ENCODE measurements at regions not wholly inside any gene's neighbourhood (a gene's known extent, or its start where the extent isn't known, plus 50 kb on each side); places are given as distances from the start of the nearest gene placed in this dataset.

GRCh38 chr2:139045524-139045923, 265.3 kb upstream of the NXPH2 start:
- no peak for ATAC-seq
- CTCF ChIA-PET, result no interaction called here
- no peak overlapping the region for H3K27ac Mint-ChIP-seq
- peaks cover 13% of the 10 kb centered on the region for H3K9me3 Mint-ChIP-seq (ENCODE audit: insufficient read depth)
- POLR2A ChIA-PET, result no interaction called here
- no peak for DNase-seq
- H3K4me1 Mint-ChIP-seq (ENCODE audit: low read depth), result no peaks in the 10 kb centered on the region
- H3K36me3 Mint-ChIP-seq (ENCODE audit: low read depth), result no peaks in the 10 kb centered on the region
- no peaks in the 10 kb centered on the region for H3K27me3 Mint-ChIP-seq (ENCODE audit: low read depth)
- H3K4me3 Mint-ChIP-seq, result no peak overlapping the region

GRCh38 chr2:139034064-139034463, 253.9 kb upstream of the NXPH2 start:
- ATAC-seq, result no peak
- POLR2A ChIA-PET, result no interaction called here
- Mint-ChIP-seq H3K36me3 (ENCODE audit: low read depth) (no peaks in the 10 kb centered on the region), H3K27me3 (ENCODE audit: low read depth) (no peaks in the 10 kb centered on the region), H3K4me3 (no peak overlapping the region), H3K4me1 (ENCODE audit: low read depth) (no peaks in the 10 kb centered on the region), H3K9me3 (ENCODE audit: insufficient read depth) (no peaks in the 10 kb centered on the region), H3K27ac (no peak overlapping the region)
- CTCF ChIA-PET, result no interaction called here
- DNase-seq, result no peak

- Mint-ChIP-seq H3K9me3 (ENCODE audit: insufficient read depth) (no peaks in the 10 kb centered on the region), H3K4me3 (no peak overlapping the region), H3K27ac (no peak overlapping the region), H3K4me1 (ENCODE audit: low read depth) (no peaks in the 10 kb centered on the region), H3K36me3 (ENCODE audit: low read depth) (no peaks in the 10 kb centered on the region), H3K27me3 (ENCODE audit: low read depth) (no peaks in the 10 kb centered on the region)
- ATAC-seq, result no peak
- no peak for DNase-seq
- CTCF ChIA-PET, result no interaction called here
- POLR2A ChIA-PET, result no interaction called here
These were observed 253.1 kb upstream of the NXPH2 start for GRCh38 chr2:139033300-139033699.

- ChIA-PET POLR2A (no interaction called here), CTCF (no interaction called here)
- DNase-seq, result no peak
- no peaks in the 10 kb centered on the region for H3K4me1 Mint-ChIP-seq (ENCODE audit: low read depth)
- H3K27me3 Mint-ChIP-seq (ENCODE audit: low read depth), result no peaks in the 10 kb centered on the region
- no peak overlapping the region for H3K4me3 Mint-ChIP-seq
- peaks cover 6% of the 10 kb centered on the region for H3K9me3 Mint-ChIP-seq (ENCODE audit: insufficient read depth)
- no peak for ATAC-seq
- no peaks in the 10 kb centered on the region for H3K36me3 Mint-ChIP-seq (ENCODE audit: low read depth)
- no peak overlapping the region for H3K27ac Mint-ChIP-seq
These were observed 251.5 kb upstream of the NXPH2 start for GRCh38 chr2:139031722-139032121.

GRCh38 chr2:139020287-139020686, 240.1 kb upstream of the NXPH2 start:
- POLR2A ChIA-PET, result no interaction called here
- Mint-ChIP-seq H3K4me1 (ENCODE audit: low read depth) (no peaks in the 10 kb centered on the region), H3K9me3 (ENCODE audit: insufficient read depth) (peaks cover 27% of the 10 kb centered on the region), H3K4me3 (no peak overlapping the region), H3K36me3 (ENCODE audit: low read depth) (no peaks in the 10 kb centered on the region), H3K27me3 (ENCODE audit: low read depth) (no peaks in the 10 kb centered on the region), H3K27ac (no peak overlapping the region)
- DNase-seq, result no peak
- ATAC-seq, result no peak
- CTCF ChIA-PET, result no interaction called here

- Mint-ChIP-seq H3K27ac (no peak overlapping the region), H3K4me1 (ENCODE audit: low read depth) (no peaks in the 10 kb centered on the region), H3K4me3 (no peak overlapping the region), H3K9me3 (ENCODE audit: insufficient read depth) (peaks cover 31% of the 10 kb centered on the region), H3K36me3 (ENCODE audit: low read depth) (no peaks in the 10 kb centered on the region), H3K27me3 (ENCODE audit: low read depth) (no peaks in the 10 kb centered on the region)
- POLR2A ChIA-PET, result no interaction called here
- ATAC-seq (no peak), DNase-seq (no peak)
- CTCF ChIA-PET, result no interaction called here
These were observed 238.1 kb upstream of the NXPH2 start for GRCh38 chr2:139018252-139018651.

GRCh38 chr2:139007130-139007529, 226.9 kb upstream of the NXPH2 start:
- H3K9me3 Mint-ChIP-seq (ENCODE audit: insufficient read depth), result peaks cover 4% of the 10 kb centered on the region
- no peaks in the 10 kb centered on the region for H3K36me3 Mint-ChIP-seq (ENCODE audit: low read depth)
- no peak for ATAC-seq
- ChIA-PET POLR2A (no interaction called here), CTCF (no interaction called here)
- no peaks in the 10 kb centered on the region for H3K27me3 Mint-ChIP-seq (ENCODE audit: low read depth)
- H3K4me3 Mint-ChIP-seq, result no peak overlapping the region
- H3K27ac Mint-ChIP-seq, result no peak overlapping the region
- no peaks in the 10 kb centered on the region for H3K4me1 Mint-ChIP-seq (ENCODE audit: low read depth)
- DNase-seq, result no peak

- no peaks in the 10 kb centered on the region for H3K4me1 Mint-ChIP-seq (ENCODE audit: low read depth)
- no peak overlapping the region for H3K27ac Mint-ChIP-seq
- H3K9me3 Mint-ChIP-seq (ENCODE audit: insufficient read depth), result peaks cover 5% of the 10 kb centered on the region
- DNase-seq (no peak), ATAC-seq (no peak)
- POLR2A ChIA-PET, result no interaction called here
- H3K4me3 Mint-ChIP-seq, result no peak overlapping the region
- H3K27me3 Mint-ChIP-seq (ENCODE audit: low read depth), result no peaks in the 10 kb centered on the region
- CTCF ChIA-PET, result no interaction called here
- no peaks in the 10 kb centered on the region for H3K36me3 Mint-ChIP-seq (ENCODE audit: low read depth)
These were observed 220.1 kb upstream of the NXPH2 start for GRCh38 chr2:139000131-139000785.

- DNase-seq (no peak), ATAC-seq (no peak)
- ChIA-PET CTCF (no interaction called here), POLR2A (no interaction called here)
- H3K4me1 Mint-ChIP-seq (ENCODE audit: low read depth), result no peaks in the 10 kb centered on the region
- no peak overlapping the region for H3K4me3 Mint-ChIP-seq
- H3K9me3 Mint-ChIP-seq (ENCODE audit: insufficient read depth), result peaks cover 5% of the 10 kb centered on the region
- no peaks in the 10 kb centered on the region for H3K36me3 Mint-ChIP-seq (ENCODE audit: low read depth)
- H3K27ac Mint-ChIP-seq, result no peak overlapping the region
- H3K27me3 Mint-ChIP-seq (ENCODE audit: low read depth), result no peaks in the 10 kb centered on the region
These were observed 217.8 kb upstream of the NXPH2 start for GRCh38 chr2:138997856-138998517.

- ChIA-PET POLR2A (no interaction called here), CTCF (no interaction called here)
- Mint-ChIP-seq H3K27ac (no peak overlapping the region), H3K4me3 (no peak overlapping the region), H3K36me3 (ENCODE audit: low read depth) (no peaks in the 10 kb centered on the region), H3K27me3 (ENCODE audit: low read depth) (no peaks in the 10 kb centered on the region), H3K9me3 (ENCODE audit: insufficient read depth) (peaks cover 5% of the 10 kb centered on the region), H3K4me1 (ENCODE audit: low read depth) (no peaks in the 10 kb centered on the region)
- no peak for ATAC-seq
- no peak for DNase-seq
These were observed 217.2 kb upstream of the NXPH2 start for GRCh38 chr2:138997346-138997745.

GRCh38 chr2:138994502-138994901, 214.3 kb upstream of the NXPH2 start:
- no peak overlapping the region for H3K4me3 Mint-ChIP-seq
- ATAC-seq (no peak), DNase-seq (no peak)
- CTCF ChIA-PET, result no interaction called here
- POLR2A ChIA-PET, result no interaction called here
- H3K27me3 Mint-ChIP-seq (ENCODE audit: low read depth), result no peaks in the 10 kb centered on the region
- no peak overlapping the region for H3K27ac Mint-ChIP-seq
- no peaks in the 10 kb centered on the region for H3K9me3 Mint-ChIP-seq (ENCODE audit: insufficient read depth)
- H3K4me1 Mint-ChIP-seq (ENCODE audit: low read depth), result no peaks in the 10 kb centered on the region
- no peaks in the 10 kb centered on the region for H3K36me3 Mint-ChIP-seq (ENCODE audit: low read depth)

GRCh38 chr2:138985881-138986280, 205.7 kb upstream of the NXPH2 start:
- Mint-ChIP-seq H3K36me3 (ENCODE audit: low read depth) (no peaks in the 10 kb centered on the region), H3K4me1 (ENCODE audit: low read depth) (no peaks in the 10 kb centered on the region), H3K27ac (no peak overlapping the region), H3K9me3 (ENCODE audit: insufficient read depth) (peaks cover 22% of the 10 kb centered on the region), H3K4me3 (no peak overlapping the region), H3K27me3 (ENCODE audit: low read depth) (no peaks in the 10 kb centered on the region)
- CTCF ChIA-PET, result no interaction called here
- DNase-seq (no peak), ATAC-seq (no peak)
- POLR2A ChIA-PET, result no interaction called here

GRCh38 chr2:138979131-138979785, 199.1 kb upstream of the NXPH2 start:
- ChIA-PET CTCF (no interaction called here), POLR2A (no interaction called here)
- H3K4me1 Mint-ChIP-seq (ENCODE audit: low read depth), result no peaks in the 10 kb centered on the region
- peaks cover 18% of the 10 kb centered on the region for H3K9me3 Mint-ChIP-seq (ENCODE audit: insufficient read depth)
- H3K27ac Mint-ChIP-seq, result no peak overlapping the region
- DNase-seq (no peak), ATAC-seq (no peak)
- no peaks in the 10 kb centered on the region for H3K27me3 Mint-ChIP-seq (ENCODE audit: low read depth)
- no peaks in the 10 kb centered on the region for H3K36me3 Mint-ChIP-seq (ENCODE audit: low read depth)
- no peak overlapping the region for H3K4me3 Mint-ChIP-seq
